Rectal smooth muscle tissue (tissue), 1 donor: ENCODE measurements at regions not wholly inside any gene's neighbourhood (a gene's known extent, or its start where the extent isn't known, plus 50 kb on each side); places are given as distances from the start of the nearest gene placed in this dataset.
"Not testable (repeated sequence)": the region's sequence is repeated elsewhere in the genome, so short reads cannot be mapped to it uniquely, and the experiment has no call there.

Experiments
- H3K27ac ChIP-seq: one replicate; pipeline ENCODE4 v1.7.0; 2013; ENCODE audit warnings: low read depth, low read length, inconsistent platforms
- H3K27me3 ChIP-seq: one replicate; pipeline ENCODE4 v1.7.0; 2013; ENCODE audit warnings: low read length; ENCODE audit not compliant: control insufficient read depth, insufficient read depth
- H3K36me3 ChIP-seq: one replicate; pipeline ENCODE4 v1.7.0; 2013; ENCODE audit warnings: low read length; ENCODE audit not compliant: control insufficient read depth, insufficient read depth
- H3K4me1 ChIP-seq: one replicate; pipeline ENCODE4 v1.7.0; 2013; ENCODE audit warnings: low read length; ENCODE audit not compliant: control insufficient read depth, insufficient read depth
- H3K4me3 ChIP-seq: one replicate; pipeline ENCODE4 v1.7.0; 2013; ENCODE audit warnings: low read length
- H3K9ac ChIP-seq: one replicate; pipeline ENCODE4 v1.7.0; 2013; ENCODE audit warnings: low read length

- H3K4me1 ChIP-seq, H3K9ac ChIP-seq, H3K4me3 ChIP-seq, H3K27me3 ChIP-seq, H3K36me3 ChIP-seq, H3K27ac ChIP-seq: not testable (repeated sequence)
Measured at GRCh38 chr16:29259635-29260457, 146.7 kb downstream of the NPIPB11 start.

- not testable (repeated sequence) for H3K36me3 ChIP-seq, H3K27ac ChIP-seq, H3K4me1 ChIP-seq, H3K9ac ChIP-seq, H3K27me3 ChIP-seq, H3K4me3 ChIP-seq
Measured at GRCh38 chr16:29258946-29259634, 147.4 kb downstream of the NPIPB11 start.

- H3K4me3 ChIP-seq, H3K27ac ChIP-seq, H3K4me1 ChIP-seq, H3K27me3 ChIP-seq, H3K9ac ChIP-seq, H3K36me3 ChIP-seq: not testable (repeated sequence)
Measured at GRCh38 chr16:29257419-29258336, 148.8 kb downstream of the NPIPB11 start.

DNA sequence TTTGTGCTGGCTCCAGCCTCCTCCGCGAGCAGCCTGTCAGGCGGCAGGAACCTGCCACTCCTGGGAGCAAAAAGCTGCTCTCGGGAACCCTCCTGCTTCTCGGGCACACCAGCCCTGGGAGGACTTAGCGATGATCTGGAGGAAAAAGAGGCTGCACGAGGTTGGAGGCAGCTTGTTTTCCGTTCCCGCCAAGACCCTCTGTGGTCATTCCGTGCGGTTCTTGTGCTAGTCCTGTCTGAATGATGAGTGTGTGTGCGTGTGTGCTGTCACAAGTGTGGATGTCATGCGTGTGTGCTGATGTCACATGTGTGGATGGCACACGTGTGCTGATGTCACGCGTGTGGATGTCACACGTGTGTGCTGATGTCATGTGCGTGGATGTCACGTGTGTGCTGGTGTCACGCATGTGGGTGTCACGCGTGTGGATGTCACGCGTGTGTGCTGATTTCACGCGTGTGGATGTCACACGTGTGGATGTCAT, 150.0 kb downstream of the NPIPB11 start:
- H3K4me1 ChIP-seq: no peaks in the 10 kb centered on the region
- H3K36me3 ChIP-seq: no peaks in the 10 kb centered on the region
- no peak overlapping the region for H3K9ac ChIP-seq
- H3K27me3 ChIP-seq: no peaks in the 10 kb centered on the region
- no peak overlapping the region for H3K27ac ChIP-seq
- H3K4me3 ChIP-seq: no peak overlapping the region

GRCh38 chr16:29255957-29256356, 150.6 kb downstream of the NPIPB11 start:
- not testable (repeated sequence) for H3K9ac ChIP-seq, H3K36me3 ChIP-seq, H3K4me1 ChIP-seq, H3K4me3 ChIP-seq, H3K27ac ChIP-seq, H3K27me3 ChIP-seq

GRCh38 chr16:29255496-29255796, 151.1 kb downstream of the NPIPB11 start:
- not testable (repeated sequence) for H3K36me3 ChIP-seq, H3K4me3 ChIP-seq, H3K4me1 ChIP-seq, H3K27me3 ChIP-seq, H3K27ac ChIP-seq, H3K9ac ChIP-seq

DNA sequence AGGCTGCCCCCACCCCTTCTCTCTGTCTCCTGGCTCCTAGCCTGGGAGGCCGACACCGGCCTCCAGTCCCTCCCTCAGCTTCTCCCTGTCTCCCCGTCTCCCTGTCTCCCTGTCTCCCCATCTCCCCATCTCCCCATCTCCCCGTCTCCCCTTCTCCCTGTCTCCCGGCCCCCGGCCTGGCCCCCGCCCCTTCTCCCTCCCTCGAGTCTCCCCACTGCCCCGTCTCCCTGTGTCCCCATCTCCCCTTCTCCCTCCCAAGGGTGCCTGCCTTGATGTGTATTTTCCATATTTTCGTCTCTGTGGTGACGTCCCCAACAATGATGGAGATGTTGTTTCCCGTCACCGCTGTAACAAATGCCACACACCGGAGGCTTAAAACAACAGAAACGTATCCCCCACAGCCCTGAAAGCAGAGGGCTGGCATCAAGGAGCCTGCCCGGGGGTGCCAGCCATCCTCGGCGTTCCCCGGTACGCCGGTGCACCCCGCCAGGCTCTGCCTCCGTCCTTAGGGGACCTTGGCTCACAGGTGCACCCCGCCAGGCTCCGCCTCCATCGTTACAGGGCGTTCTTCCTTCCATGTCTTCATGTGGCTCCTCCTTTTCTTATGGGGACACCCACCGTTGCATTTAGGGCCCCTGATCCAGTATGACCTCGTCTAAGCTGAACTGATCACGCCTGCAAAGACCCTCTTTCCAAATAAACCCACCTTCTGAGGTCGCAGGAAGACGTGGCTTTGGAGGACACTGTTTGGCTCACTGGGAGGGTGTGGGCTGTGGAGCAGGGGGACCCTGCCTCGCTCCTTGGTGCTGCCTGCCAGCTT, 151.6 kb downstream of the NPIPB11 start:
- Histone ChIP-seq H3K36me3 (no peaks in the 10 kb centered on the region), H3K9ac (no peak overlapping the region), H3K4me1 (no peaks in the 10 kb centered on the region), H3K4me3 (no peak overlapping the region), H3K27ac (no peak overlapping the region), H3K27me3 (no peaks in the 10 kb centered on the region)

GRCh38 chr16:29253716-29254590, 152.6 kb downstream of the NPIPB11 start:
- not testable (repeated sequence) for H3K27ac ChIP-seq, H3K4me1 ChIP-seq, H3K36me3 ChIP-seq, H3K9ac ChIP-seq, H3K4me3 ChIP-seq, H3K27me3 ChIP-seq

DNA sequence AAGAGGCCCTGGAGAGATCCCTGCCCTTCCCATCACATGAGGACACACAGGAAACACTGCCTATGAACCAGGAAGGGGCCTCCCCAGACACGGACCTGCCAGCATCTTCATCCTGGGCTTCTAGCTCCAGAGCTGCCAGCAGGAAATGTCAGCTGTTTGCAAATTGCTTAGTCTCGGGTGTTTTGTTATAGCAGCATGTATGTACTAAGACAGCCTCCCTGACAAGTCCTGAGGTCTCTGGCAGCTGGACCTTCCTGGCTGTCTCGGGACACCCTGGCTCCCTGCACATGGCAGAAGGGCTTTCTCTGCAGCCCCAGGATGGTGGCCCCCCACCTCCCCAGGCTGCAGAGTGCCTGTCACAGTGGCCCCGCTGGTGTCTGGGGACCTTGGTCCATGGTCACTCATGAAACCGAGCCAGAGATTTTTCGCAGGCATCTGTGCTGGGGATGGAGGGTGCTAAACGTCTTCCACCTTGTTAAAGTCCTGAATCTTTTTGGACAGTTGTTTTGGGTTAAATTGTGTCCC, 153.4 kb downstream of the NPIPB11 start:
- H3K9ac ChIP-seq, H3K4me1 ChIP-seq, H3K27me3 ChIP-seq, H3K36me3 ChIP-seq, H3K4me3 ChIP-seq, H3K27ac ChIP-seq: not testable (repeated sequence)

DNA sequence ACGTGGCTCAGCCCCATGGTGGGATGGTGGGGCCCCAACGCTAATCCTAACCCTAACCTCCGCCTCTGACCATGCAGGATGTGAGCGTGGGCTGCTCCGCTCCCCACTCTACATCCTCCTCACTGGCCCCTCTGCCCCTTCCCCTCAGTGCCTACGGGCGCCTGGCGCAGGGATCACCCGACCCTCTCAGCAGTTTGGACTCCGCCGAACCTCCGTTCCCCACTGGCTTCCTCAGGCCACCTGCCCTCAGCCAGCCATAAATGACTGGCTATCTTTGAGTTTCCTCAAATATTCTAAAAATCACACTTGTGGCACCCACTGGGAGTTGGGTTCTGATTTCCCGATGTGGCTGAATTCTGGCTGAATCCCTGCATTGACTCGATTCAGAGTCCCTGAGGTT, 154.2 kb downstream of the NPIPB11 start:
- not testable (repeated sequence) for H3K27ac ChIP-seq, H3K27me3 ChIP-seq, H3K4me3 ChIP-seq, H3K9ac ChIP-seq, H3K36me3 ChIP-seq, H3K4me1 ChIP-seq

DNA sequence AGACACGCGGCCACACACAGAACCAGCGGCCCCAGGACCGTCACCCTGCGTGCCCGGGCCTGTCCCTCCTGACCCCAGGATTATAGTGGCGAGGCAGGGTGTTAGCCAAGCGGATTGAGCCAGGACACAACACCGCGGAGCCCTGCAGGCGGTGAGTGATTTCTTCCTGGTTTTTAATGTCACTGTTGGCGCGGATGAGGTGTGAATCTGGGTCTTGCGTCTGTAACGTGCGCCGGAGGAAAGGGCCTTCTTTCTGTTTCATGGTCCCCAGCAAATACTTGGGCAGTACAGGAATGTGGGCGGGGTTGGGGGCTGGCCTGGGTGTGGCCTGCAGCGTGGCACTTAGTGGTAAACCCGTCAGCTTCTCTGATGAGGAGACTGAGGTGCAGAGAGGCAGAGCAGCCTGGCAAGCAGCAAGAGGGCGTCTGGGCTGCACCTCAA, 154.9 kb downstream of the NPIPB11 start:
- H3K27ac ChIP-seq, H3K4me3 ChIP-seq, H3K9ac ChIP-seq, H3K36me3 ChIP-seq, H3K27me3 ChIP-seq, H3K4me1 ChIP-seq: not testable (repeated sequence)
